ENCODE measurements at regions not wholly inside any gene's neighbourhood (a gene's known extent, or its start where the extent isn't known, plus 50 kb on each side); places are given as distances from the start of the nearest gene placed in this dataset.

DNA sequence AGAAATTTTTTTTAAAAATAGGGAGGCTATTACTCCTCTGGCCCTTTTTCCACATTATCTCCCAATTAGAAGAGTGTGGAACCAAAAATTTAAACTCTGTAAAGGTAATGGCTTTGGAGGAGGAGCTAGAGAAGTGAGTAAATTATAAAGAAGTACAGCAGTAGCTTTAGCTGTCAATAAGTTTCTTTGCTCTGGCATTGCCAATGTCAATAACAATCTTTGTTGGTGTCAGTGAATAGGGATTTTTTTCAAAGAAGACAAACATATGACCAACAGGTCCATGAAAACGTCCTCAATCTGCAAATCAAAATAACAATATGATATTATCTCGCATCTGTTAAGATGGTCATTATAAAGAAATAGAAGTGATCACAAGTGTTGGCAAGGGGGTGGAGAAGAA, 227.1 kb upstream of the MBL2 start:
- Histone ChIP-seq H3K9ac (ENCODE audit: low read length in 5 of 5) (no peak overlapping the region), H3K27ac (ENCODE audit: low read depth, low read length) (no peak overlapping the region)

GRCh38 chr10:52999258-52999657, 226.7 kb upstream of the MBL2 start:
- H3K27ac ChIP-seq (ENCODE audit: low read depth, low read length) = no peak overlapping the region
- H3K27me3 ChIP-seq (ENCODE audit: control insufficient read depth in 5 of 5, insufficient read depth in 4 of 5, low read length in 5 of 5) = no peaks in the 10 kb centered on the region
- no peak overlapping the region for H3K4me3 ChIP-seq (ENCODE audit: low read depth in 1 of 5, low read length in 5 of 5)
- no peaks in the 10 kb centered on the region for H3K36me3 ChIP-seq (ENCODE audit: control insufficient read depth in 5 of 5, insufficient read depth in 5 of 5, low read length in 5 of 5)
- H3K9ac ChIP-seq (ENCODE audit: low read length in 5 of 5) = no peak overlapping the region
- H3K4me1 ChIP-seq (ENCODE audit: control insufficient read depth in 5 of 5, insufficient read depth in 5 of 5, low read length in 5 of 5) = no peaks in the 10 kb centered on the region
- H3K9me3 ChIP-seq (ENCODE audit: control insufficient read depth in 5 of 5, low read length in 5 of 5) = no peaks in the 10 kb centered on the region

More for the DNA sequence above, 227.1 kb upstream of the MBL2 start:
- no peaks in the 10 kb centered on the region for H3K9me3 ChIP-seq (ENCODE audit: control insufficient read depth in 5 of 5, low read length in 5 of 5)
- H3K27me3 ChIP-seq (ENCODE audit: control insufficient read depth in 5 of 5, insufficient read depth in 4 of 5, low read length in 5 of 5) = no peaks in the 10 kb centered on the region
- H3K36me3 ChIP-seq (ENCODE audit: control insufficient read depth in 5 of 5, insufficient read depth in 5 of 5, low read length in 5 of 5) = no peaks in the 10 kb centered on the region
- no peaks in the 10 kb centered on the region for H3K4me1 ChIP-seq (ENCODE audit: control insufficient read depth in 5 of 5, insufficient read depth in 5 of 5, low read length in 5 of 5)
- no peak overlapping the region for H3K4me3 ChIP-seq (ENCODE audit: low read depth in 1 of 5, low read length in 5 of 5)

GRCh38 chr10:52997007-52997406, 224.4 kb upstream of the MBL2 start:
- Histone ChIP-seq H3K4me3 (ENCODE audit: low read depth in 1 of 5, low read length in 5 of 5) (no peak overlapping the region), H3K27me3 (ENCODE audit: control insufficient read depth in 5 of 5, insufficient read depth in 4 of 5, low read length in 5 of 5) (no peaks in the 10 kb centered on the region), H3K27ac (ENCODE audit: low read depth, low read length) (no peak overlapping the region), H3K9ac (ENCODE audit: low read length in 5 of 5) (no peak overlapping the region), H3K4me1 (ENCODE audit: control insufficient read depth in 5 of 5, insufficient read depth in 5 of 5, low read length in 5 of 5) (no peaks in the 10 kb centered on the region), H3K36me3 (ENCODE audit: control insufficient read depth in 5 of 5, insufficient read depth in 5 of 5, low read length in 5 of 5) (no peaks in the 10 kb centered on the region), H3K9me3 (ENCODE audit: control insufficient read depth in 5 of 5, low read length in 5 of 5) (no peaks in the 10 kb centered on the region)

DNA sequence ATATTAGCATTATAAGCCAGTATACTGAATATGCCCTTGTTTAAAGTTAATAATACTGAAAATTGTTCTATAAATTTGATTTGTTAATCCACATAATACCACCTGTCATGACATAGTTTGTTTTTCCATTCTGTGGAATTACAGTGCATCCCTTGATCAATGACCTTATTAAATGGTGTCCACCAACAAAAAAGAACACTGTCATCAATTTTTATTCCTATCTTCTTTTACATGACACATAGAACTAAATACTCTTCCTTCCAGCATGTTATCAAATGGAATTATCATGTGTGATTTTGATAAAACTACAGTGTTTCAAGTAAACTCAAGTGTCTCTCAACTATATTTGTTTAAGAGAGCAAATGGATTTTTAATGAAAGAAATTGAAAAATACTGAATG, 221.8 kb upstream of the MBL2 start:
- Histone ChIP-seq H3K27ac (ENCODE audit: low read depth, low read length) (no peak overlapping the region), H3K27me3 (ENCODE audit: control insufficient read depth in 5 of 5, insufficient read depth in 4 of 5, low read length in 5 of 5) (no peaks in the 10 kb centered on the region), H3K9me3 (ENCODE audit: control insufficient read depth in 5 of 5, low read length in 5 of 5) (no peaks in the 10 kb centered on the region), H3K4me3 (ENCODE audit: low read depth in 1 of 5, low read length in 5 of 5) (no peak overlapping the region), H3K9ac (ENCODE audit: low read length in 5 of 5) (no peak overlapping the region), H3K36me3 (ENCODE audit: control insufficient read depth in 5 of 5, insufficient read depth in 5 of 5, low read length in 5 of 5) (no peaks in the 10 kb centered on the region), H3K4me1 (ENCODE audit: control insufficient read depth in 5 of 5, insufficient read depth in 5 of 5, low read length in 5 of 5) (no peaks in the 10 kb centered on the region)

DNA sequence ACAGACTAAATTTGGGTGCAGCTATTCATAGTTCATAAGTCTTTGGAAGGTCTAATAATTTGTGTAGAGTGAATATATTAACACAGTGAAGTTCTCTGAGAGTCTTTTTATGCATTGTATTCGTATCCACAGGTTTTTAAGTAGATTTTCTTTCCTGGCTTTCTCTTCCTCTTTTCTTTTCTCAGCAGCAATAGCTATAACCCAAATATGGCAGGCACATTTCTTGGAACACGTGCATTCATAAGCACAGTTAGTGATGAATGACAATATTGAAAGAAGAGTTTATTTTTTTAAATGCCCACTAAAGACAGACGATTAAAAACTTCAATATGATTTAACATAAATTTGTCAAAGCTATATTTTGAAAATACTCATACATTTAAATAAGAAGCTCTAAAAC, 220.5 kb upstream of the MBL2 start:
- Histone ChIP-seq H3K9ac (ENCODE audit: low read length in 5 of 5) (no peak overlapping the region), H3K9me3 (ENCODE audit: control insufficient read depth in 5 of 5, low read length in 5 of 5) (no peaks in the 10 kb centered on the region), H3K36me3 (ENCODE audit: control insufficient read depth in 5 of 5, insufficient read depth in 5 of 5, low read length in 5 of 5) (no peaks in the 10 kb centered on the region), H3K27me3 (ENCODE audit: control insufficient read depth in 5 of 5, insufficient read depth in 4 of 5, low read length in 5 of 5) (no peaks in the 10 kb centered on the region), H3K27ac (ENCODE audit: low read depth, low read length) (no peak overlapping the region), H3K4me1 (ENCODE audit: control insufficient read depth in 5 of 5, insufficient read depth in 5 of 5, low read length in 5 of 5) (no peaks in the 10 kb centered on the region), H3K4me3 (ENCODE audit: low read depth in 1 of 5, low read length in 5 of 5) (no peak overlapping the region)

DNA sequence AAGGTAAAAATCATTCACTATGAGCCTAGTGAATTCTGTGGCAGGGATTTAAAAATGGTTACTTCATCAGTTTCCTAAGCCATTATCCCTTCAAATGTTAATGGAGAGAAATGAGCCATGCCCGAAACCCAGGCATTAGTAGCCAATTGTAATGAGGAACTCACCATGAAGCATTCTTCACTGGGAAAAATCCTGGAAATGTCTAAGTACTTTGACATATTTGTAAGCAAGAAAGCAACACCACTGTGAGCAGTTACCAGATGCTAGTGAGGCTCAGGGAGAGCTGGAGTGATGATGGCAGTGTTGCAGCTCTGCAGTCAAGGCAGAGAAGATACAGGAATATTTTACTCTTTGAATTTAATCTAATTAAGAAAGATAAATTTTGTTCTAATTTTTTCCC, 220.0 kb upstream of the MBL2 start:
- H3K36me3 ChIP-seq (ENCODE audit: control insufficient read depth in 5 of 5, insufficient read depth in 5 of 5, low read length in 5 of 5) = no peaks in the 10 kb centered on the region
- H3K9me3 ChIP-seq (ENCODE audit: control insufficient read depth in 5 of 5, low read length in 5 of 5) = no peaks in the 10 kb centered on the region
- no peak overlapping the region for H3K27ac ChIP-seq (ENCODE audit: low read depth, low read length)
- H3K4me1 ChIP-seq (ENCODE audit: control insufficient read depth in 5 of 5, insufficient read depth in 5 of 5, low read length in 5 of 5) = no peaks in the 10 kb centered on the region
- no peaks in the 10 kb centered on the region for H3K27me3 ChIP-seq (ENCODE audit: control insufficient read depth in 5 of 5, insufficient read depth in 4 of 5, low read length in 5 of 5)
- no peak overlapping the region for H3K4me3 ChIP-seq (ENCODE audit: low read depth in 1 of 5, low read length in 5 of 5)
- no peak overlapping the region for H3K9ac ChIP-seq (ENCODE audit: low read length in 5 of 5)

DNA sequence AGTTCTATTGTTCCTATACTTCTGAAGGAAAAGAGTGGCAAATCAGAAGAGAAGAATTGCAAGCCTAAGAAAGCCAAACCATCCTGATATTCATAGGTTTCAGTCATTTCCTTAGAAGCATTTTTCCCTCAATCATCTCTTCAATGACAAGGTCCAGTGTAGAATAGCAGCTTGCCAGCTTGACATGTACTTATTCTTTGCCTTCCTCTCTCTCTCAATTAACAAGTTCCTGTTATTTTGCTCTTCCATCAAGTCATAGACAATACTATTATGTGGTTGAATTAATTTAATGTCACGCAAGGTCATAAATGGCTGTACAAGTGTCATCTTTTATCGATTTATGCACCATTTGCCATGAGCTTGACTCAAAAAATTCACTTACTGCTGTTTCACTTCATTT, 216.3 kb upstream of the MBL2 start:
- Histone ChIP-seq H3K36me3 (ENCODE audit: control insufficient read depth in 5 of 5, insufficient read depth in 5 of 5, low read length in 5 of 5) (no peaks in the 10 kb centered on the region), H3K4me3 (ENCODE audit: low read depth in 1 of 5, low read length in 5 of 5) (no peak overlapping the region), H3K27ac (ENCODE audit: low read depth, low read length) (no peak overlapping the region), H3K9me3 (ENCODE audit: control insufficient read depth in 5 of 5, low read length in 5 of 5) (no peaks in the 10 kb centered on the region), H3K27me3 (ENCODE audit: control insufficient read depth in 5 of 5, insufficient read depth in 4 of 5, low read length in 5 of 5) (no peaks in the 10 kb centered on the region), H3K9ac (ENCODE audit: low read length in 5 of 5) (no peak overlapping the region), H3K4me1 (ENCODE audit: control insufficient read depth in 5 of 5, insufficient read depth in 5 of 5, low read length in 5 of 5) (no peaks in the 10 kb centered on the region)

DNA sequence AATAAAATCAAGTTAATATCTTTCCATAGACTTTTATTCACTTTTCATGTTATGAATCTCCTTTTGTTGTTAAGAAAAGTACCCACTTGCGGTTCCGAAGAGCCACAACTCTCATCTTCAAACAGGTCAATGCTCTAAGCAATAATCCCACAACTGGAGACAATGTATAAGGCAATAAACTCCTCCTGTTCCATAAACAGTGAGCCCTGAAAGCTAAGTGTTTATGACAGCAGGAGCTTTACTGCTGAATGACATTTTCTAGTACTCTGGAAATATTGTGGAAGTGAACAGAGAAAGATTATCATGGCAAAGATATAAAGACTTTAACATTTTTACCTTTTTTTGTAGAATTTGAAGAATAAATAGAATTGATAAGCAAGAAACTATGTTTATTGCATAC, 213.5 kb upstream of the MBL2 start:
- Histone ChIP-seq H3K4me1 (ENCODE audit: control insufficient read depth in 5 of 5, insufficient read depth in 5 of 5, low read length in 5 of 5) (no peaks in the 10 kb centered on the region), H3K36me3 (ENCODE audit: control insufficient read depth in 5 of 5, insufficient read depth in 5 of 5, low read length in 5 of 5) (no peaks in the 10 kb centered on the region), H3K9me3 (ENCODE audit: control insufficient read depth in 5 of 5, low read length in 5 of 5) (peaks cover 0 to 4% (median 0%) of the 10 kb centered on the region in 5 donors), H3K27ac (ENCODE audit: low read depth, low read length) (no peak overlapping the region), H3K9ac (ENCODE audit: low read length in 5 of 5) (no peak overlapping the region), H3K27me3 (ENCODE audit: control insufficient read depth in 5 of 5, insufficient read depth in 4 of 5, low read length in 5 of 5) (no peaks in the 10 kb centered on the region), H3K4me3 (ENCODE audit: low read depth in 1 of 5, low read length in 5 of 5) (no peak overlapping the region)

DNA sequence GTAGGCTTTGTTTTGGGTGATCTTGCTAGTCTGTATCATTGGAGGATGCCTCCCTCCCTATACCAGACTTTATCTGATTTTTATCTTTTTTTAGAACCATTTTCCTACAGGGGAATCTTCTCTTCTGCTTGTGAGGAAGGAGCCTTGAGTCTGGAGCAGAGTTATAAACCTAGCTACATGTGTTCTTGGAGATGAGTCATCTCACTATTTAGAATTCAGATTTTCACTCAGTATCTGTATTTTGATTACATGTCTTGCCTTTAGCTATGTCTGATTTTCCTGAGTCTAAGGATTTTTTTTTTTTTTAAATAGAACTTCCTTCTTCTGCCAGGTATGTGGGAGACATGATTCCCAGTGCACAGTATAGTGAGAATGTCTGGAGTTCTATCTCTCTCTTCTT, 211.6 kb upstream of the MBL2 start:
- H3K4me3 ChIP-seq (ENCODE audit: low read depth in 1 of 5, low read length in 5 of 5) = no peak overlapping the region
- H3K9me3 ChIP-seq (ENCODE audit: control insufficient read depth in 5 of 5, low read length in 5 of 5) = peaks cover 0 to 4% (median 0%) of the 10 kb centered on the region in 5 donors
- no peaks in the 10 kb centered on the region for H3K4me1 ChIP-seq (ENCODE audit: control insufficient read depth in 5 of 5, insufficient read depth in 5 of 5, low read length in 5 of 5)
- H3K27ac ChIP-seq (ENCODE audit: low read depth, low read length) = no peak overlapping the region
- H3K9ac ChIP-seq (ENCODE audit: low read length in 5 of 5) = no peak overlapping the region
- H3K27me3 ChIP-seq (ENCODE audit: control insufficient read depth in 5 of 5, insufficient read depth in 4 of 5, low read length in 5 of 5) = no peaks in the 10 kb centered on the region
- H3K36me3 ChIP-seq (ENCODE audit: control insufficient read depth in 5 of 5, insufficient read depth in 5 of 5, low read length in 5 of 5) = no peaks in the 10 kb centered on the region

DNA sequence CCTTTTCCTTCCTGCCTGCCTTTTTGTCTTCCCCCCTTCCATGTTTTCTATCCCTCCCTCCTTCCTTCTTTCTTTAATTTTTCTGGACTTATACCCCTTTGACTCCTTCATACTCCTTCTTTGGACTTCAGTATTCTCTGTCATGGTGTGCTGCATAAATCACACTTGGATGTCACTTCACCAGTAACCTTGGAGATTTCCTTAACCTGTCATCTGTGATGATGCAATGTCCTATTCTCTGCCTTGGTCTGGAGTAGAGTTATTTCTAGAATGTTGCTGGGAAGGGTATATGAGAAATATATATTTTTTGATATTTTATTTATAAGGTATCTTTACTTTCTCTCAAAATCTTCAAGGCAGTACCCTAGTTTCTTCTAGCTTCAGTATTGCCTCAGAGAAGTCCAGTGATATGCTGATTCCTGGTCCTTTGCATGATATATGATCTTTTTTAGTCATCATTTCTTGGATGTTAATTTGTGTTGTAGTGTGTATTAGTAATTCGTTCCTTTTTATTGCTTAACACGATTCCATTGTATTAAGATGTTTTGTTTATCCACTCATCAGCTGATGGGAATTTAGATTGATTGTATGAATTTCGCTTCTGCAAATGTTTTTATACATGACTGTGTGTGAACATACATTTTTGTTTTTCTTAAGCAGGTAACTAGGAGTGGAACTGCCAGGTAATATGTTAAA, 206.9 kb upstream of the MBL2 start:
- no peaks in the 10 kb centered on the region for H3K36me3 ChIP-seq (ENCODE audit: control insufficient read depth in 5 of 5, insufficient read depth in 5 of 5, low read length in 5 of 5)
- H3K27me3 ChIP-seq (ENCODE audit: control insufficient read depth in 5 of 5, insufficient read depth in 4 of 5, low read length in 5 of 5) = no peaks in the 10 kb centered on the region
- peaks cover 0 to 4% (median 0%) of the 10 kb centered on the region in 5 donors for H3K9me3 ChIP-seq (ENCODE audit: control insufficient read depth in 5 of 5, low read length in 5 of 5)
- no peak overlapping the region for H3K9ac ChIP-seq (ENCODE audit: low read length in 5 of 5)
- no peaks in the 10 kb centered on the region for H3K4me1 ChIP-seq (ENCODE audit: control insufficient read depth in 5 of 5, insufficient read depth in 5 of 5, low read length in 5 of 5)
- no peak overlapping the region for H3K4me3 ChIP-seq (ENCODE audit: low read depth in 1 of 5, low read length in 5 of 5)
- no peak overlapping the region for H3K27ac ChIP-seq (ENCODE audit: low read depth, low read length)

DNA sequence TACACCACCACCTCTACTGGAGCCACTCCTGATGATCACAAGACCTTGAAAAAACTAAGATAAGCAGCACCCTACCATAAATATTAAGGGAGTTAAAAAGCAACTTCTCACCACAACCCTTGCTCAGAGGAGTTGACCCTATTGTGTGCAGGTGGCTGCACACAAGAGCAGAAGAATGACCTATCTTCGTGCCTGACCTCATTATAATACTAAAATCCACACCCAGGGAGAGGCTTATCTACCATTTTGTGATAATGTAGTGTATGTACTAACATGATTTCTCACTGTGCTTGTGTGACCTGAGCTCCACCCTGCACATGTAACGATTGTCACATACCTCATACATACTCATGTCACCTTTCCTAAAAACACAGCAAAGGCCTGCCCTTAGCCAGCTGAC, 205.0 kb upstream of the MBL2 start:
- Histone ChIP-seq H3K27me3 (ENCODE audit: control insufficient read depth in 5 of 5, insufficient read depth in 4 of 5, low read length in 5 of 5) (no peaks in the 10 kb centered on the region), H3K27ac (ENCODE audit: low read depth, low read length) (no peak overlapping the region), H3K4me1 (ENCODE audit: control insufficient read depth in 5 of 5, insufficient read depth in 5 of 5, low read length in 5 of 5) (no peaks in the 10 kb centered on the region), H3K9ac (ENCODE audit: low read length in 5 of 5) (no peak overlapping the region), H3K9me3 (ENCODE audit: control insufficient read depth in 5 of 5, low read length in 5 of 5) (peaks cover 0 to under 1% (median 0%) of the 10 kb centered on the region in 5 donors), H3K4me3 (ENCODE audit: low read depth in 1 of 5, low read length in 5 of 5) (no peak overlapping the region), H3K36me3 (ENCODE audit: control insufficient read depth in 5 of 5, insufficient read depth in 5 of 5, low read length in 5 of 5) (no peaks in the 10 kb centered on the region)

Measured in subcutaneous abdominal adipose tissue (tissue), 5 donors.